GM06990 (cell line): ENCODE measurements at regions not wholly inside any gene's neighbourhood (a gene's known extent, or its start where the extent isn't known, plus 50 kb on each side); places are given as distances from the start of the nearest gene placed in this dataset.

Experiments used
- DNase-seq: peaks from one replicate; pipeline ENCODE4 v3.0.0-alpha.2; 2011; ENCODE audit not compliant: insufficient read length; ENCODE audit errors: extremely low read depth
- H3K27me3 ChIP-seq: replicated peaks from 2 replicates; pipeline ENCODE4 v1.6.0; 2011; ENCODE audit warnings: low read length; ENCODE audit not compliant: control insufficient read depth, insufficient read depth
- H3K36me3 ChIP-seq: 2 replicates; pipeline ENCODE4 v1.5.1; 2011; ENCODE audit warnings: low read length; ENCODE audit not compliant: control insufficient read depth, insufficient read depth
- H3K4me3 ChIP-seq: replicated peaks from 2 replicates; pipeline ENCODE4 v1.5.1; 2011; ENCODE audit warnings: low read depth, mild to moderate bottlenecking, control low read depth, low read length
- TF ChIP-seq, protein P1 (sequence below): IDR thresholded peaks from 2 replicates; pipeline ENCODE4 v1.5.1; 2011; ENCODE audit warnings: low read length, control low read depth, mild to moderate bottlenecking, inconsistent platforms; ENCODE audit not compliant: insufficient read depth, poor library complexity, severe bottlenecking

DNA sequence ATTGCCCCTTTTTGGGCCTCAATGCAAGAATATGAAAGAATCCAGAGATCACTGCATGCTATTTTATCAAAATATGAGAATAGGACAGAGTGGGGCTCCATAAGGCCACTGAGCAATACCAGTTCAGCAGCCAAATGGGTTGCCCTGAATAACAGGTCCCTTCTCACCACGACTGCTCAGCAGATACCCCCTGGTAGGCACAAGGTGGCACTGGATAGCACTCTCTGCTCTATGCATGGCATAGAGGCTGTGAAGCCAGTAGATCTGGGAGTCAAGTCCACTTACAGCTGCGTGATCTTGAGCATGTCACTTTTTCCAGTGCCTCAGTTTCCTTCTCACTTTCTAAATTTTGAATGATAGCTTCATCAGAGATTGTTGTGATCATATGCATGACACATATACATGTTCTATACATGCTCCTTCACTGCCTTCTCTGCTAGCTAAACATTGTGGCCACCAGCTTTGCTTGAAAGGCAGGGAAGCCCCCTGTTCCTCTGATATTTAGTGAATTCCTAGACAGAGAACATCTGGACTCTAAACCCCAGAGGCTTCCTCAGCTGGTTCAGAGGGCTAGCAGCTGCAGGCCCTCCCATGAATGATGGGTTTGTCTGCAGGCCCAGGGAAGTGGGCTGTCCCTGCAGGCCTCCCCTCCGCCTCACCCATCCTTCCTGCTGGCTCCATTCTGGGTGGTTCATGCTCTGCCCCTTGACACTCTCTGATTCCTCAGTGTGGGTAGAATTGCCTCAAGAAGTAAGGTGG lies 84.9 kb upstream of the ASIC2 start:
- Histone ChIP-seq H3K4me3 (no peak overlapping the region), H3K36me3 (no peaks in the 10 kb centered on the region), H3K27me3 (peaks cover 1% of the 10 kb centered on the region; the same call in 1 of the 2 replicates)
- DNase-seq: no peak
- TF ChIP-seq, protein P1, sequence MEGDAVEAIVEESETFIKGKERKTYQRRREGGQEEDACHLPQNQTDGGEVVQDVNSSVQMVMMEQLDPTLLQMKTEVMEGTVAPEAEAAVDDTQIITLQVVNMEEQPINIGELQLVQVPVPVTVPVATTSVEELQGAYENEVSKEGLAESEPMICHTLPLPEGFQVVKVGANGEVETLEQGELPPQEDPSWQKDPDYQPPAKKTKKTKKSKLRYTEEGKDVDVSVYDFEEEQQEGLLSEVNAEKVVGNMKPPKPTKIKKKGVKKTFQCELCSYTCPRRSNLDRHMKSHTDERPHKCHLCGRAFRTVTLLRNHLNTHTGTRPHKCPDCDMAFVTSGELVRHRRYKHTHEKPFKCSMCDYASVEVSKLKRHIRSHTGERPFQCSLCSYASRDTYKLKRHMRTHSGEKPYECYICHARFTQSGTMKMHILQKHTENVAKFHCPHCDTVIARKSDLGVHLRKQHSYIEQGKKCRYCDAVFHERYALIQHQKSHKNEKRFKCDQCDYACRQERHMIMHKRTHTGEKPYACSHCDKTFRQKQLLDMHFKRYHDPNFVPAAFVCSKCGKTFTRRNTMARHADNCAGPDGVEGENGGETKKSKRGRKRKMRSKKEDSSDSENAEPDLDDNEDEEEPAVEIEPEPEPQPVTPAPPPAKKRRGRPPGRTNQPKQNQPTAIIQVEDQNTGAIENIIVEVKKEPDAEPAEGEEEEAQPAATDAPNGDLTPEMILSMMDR: no peak

DNA sequence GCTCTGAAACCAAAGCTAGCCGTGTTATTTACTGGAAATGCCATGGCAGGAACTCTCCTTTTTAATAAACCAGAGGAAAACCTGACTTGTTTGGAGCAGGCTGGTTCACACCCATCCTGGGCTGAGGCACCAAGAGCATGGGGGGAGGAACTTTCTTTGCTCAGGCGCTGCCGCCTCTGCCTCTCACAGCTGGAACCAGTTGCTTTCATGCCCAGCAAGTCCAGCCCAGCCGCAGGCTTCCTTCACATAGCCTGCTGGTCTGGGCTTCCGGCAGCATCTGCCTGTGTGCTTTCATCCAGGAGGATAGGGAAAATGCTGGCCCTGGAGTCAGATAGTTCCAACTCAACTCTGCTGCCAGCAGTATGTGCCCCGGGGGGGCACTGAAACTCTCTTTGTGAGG lies 88.1 kb upstream of the ASIC2 start:
- DNase-seq: no peak
- H3K4me3 ChIP-seq: no peak overlapping the region
- TF ChIP-seq, protein P1: no peak
- no peaks in the 10 kb centered on the region; the same call in 1 of the 2 replicates for H3K27me3 ChIP-seq
- H3K36me3 ChIP-seq: no peaks in the 10 kb centered on the region

DNA sequence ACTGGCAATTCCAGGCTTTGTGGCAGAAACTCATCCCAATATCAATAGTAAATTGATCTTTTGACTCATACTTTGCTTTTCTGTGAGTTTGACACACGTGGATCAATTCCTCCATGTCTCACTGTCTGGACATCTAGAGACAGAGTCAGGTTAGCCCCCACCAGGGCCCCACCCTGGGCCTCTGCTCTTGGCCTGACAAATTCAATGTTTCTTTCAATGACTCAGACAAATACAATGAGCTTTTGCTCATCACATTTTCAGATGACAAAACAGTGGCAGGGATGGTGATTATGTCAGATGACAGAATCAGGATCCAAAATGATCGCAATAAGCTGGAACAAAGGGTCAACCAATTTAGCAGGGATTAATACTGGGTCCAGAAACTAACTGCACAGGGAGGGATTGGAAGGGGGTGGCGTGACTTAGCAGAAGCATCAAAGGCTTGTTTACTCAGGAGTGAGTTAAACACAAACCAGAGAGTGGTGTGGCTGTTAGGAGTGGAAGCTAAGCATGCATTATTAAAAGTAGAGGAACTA lies 90.5 kb upstream of the ASIC2 start:
- Histone ChIP-seq H3K4me3 (no peak overlapping the region), H3K27me3 (peaks cover under 1% of the 10 kb centered on the region), H3K36me3 (no peaks in the 10 kb centered on the region)
- no peak for DNase-seq
- TF ChIP-seq, protein P1: no peak

DNA sequence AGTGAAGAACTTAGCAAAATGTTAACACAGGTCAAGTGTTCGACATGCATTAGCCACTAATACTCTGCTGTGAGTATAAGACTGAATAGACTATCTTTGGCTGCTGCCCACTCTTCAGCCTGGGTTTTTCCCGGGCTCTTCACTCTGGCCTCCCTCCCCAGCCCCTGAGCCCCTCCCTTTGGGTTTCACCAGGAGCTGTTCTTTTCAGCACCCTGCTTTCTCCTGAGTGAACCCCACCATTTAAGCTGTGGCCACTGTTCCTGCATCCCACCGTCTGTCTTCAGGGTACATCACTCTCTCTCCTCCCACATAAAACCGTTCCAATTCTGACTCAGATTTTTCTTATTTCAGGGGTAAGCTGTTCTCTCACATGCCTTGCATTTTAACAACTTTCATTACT lies 92.0 kb upstream of the ASIC2 start:
- TF ChIP-seq, protein P1: no peak
- Histone ChIP-seq H3K27me3 (peaks cover 3% of the 10 kb centered on the region), H3K4me3 (no peak overlapping the region), H3K36me3 (no peaks in the 10 kb centered on the region)
- no peak for DNase-seq

DNA sequence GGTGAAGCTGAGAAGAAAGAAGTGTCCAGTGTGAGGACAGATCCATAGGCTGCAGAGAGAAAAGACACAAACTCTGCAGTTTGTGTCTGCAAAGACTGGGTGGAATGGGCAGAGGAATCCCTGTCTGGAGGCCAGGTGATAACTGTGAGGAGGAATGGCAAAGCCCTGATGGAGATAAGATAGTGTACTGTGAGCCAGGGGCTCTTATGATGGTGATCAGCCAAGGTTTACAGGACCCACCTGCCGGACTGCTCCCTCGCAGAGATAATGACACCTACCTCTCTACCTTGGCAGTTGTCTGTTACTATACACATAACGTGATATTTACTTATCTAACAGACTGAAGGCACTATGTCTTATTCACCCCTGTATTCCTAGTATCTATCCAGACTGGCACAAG lies 92.6 kb upstream of the ASIC2 start:
- peaks cover 3% of the 10 kb centered on the region for H3K27me3 ChIP-seq
- TF ChIP-seq, protein P1: no peak
- H3K36me3 ChIP-seq: no peaks in the 10 kb centered on the region
- DNase-seq: no peak
- no peak overlapping the region for H3K4me3 ChIP-seq
